ENCODE measurements at regions not wholly inside any gene's neighbourhood (a gene's known extent, or its start where the extent isn't known, plus 50 kb on each side); places are given as distances from the start of the nearest gene placed in this dataset.

DNA sequence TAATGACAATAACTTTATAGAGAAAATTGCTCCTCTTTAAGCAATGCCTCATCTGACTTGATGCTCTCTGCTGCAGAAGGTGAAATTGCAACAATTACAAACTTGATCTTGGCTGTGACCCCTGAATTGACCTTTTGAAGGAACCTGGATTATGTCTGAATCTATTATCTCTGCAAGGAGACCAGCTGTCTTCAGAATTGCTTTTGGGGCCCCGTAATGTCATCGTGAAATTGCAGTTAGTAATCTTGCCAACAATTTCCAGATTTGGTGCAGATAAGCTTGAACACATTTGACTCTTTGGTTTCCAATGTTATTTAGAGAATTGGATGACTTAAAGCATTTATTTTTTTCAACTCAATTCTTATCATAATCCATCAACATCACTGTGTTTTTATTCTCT lies 520.6 kb downstream of the CCSER2 start:
- H3K9me1 ChIP-seq (ENCODE audit: insufficient read depth, low read length): no peaks in the 10 kb centered on the region
- DNase-seq (no peak), ATAC-seq (ENCODE audit: low read depth) (no peak)
- no peak overlapping the region for H3K14ac ChIP-seq (replicated peaks; ENCODE audit: low read depth, low read length)
- no peaks in the 10 kb centered on the region for H3K4me1 ChIP-seq (ENCODE audit: control insufficient read depth, insufficient read depth, low read length)
- H3K4me2 ChIP-seq (ENCODE audit: low read depth, low read length): no peak overlapping the region
- ChIA-PET CTCF (no interaction called here), POLR2A (ENCODE audit: unreplicated experiment) (no interaction called here)
- H3K9ac ChIP-seq (ENCODE audit: low read depth, low read length): no peak overlapping the region
- H3K56ac ChIP-seq (ENCODE audit: extremely low read depth, insufficient read depth, low read length): no peak overlapping the region
- H3K36me3 ChIP-seq (ENCODE audit: control insufficient read depth, insufficient read depth, low read length): no peaks in the 10 kb centered on the region
- H3K23ac ChIP-seq (ENCODE audit: low read depth, low read length): no peak overlapping the region
- no peak overlapping the region for H2BK120ac ChIP-seq (ENCODE audit: low read depth, low read length)
- no peak overlapping the region for H3K27ac ChIP-seq (ENCODE audit: insufficient read depth, low read length)
- no peak overlapping the region for H2AK5ac ChIP-seq (ENCODE audit: low read depth, low read length)
- H2BK20ac ChIP-seq (ENCODE audit: low read depth, low read length): no peak overlapping the region
- no peak overlapping the region for H4K8ac ChIP-seq (ENCODE audit: low read depth in 2 of 2, low read length in 2 of 2)
- H3K4me3 ChIP-seq (ENCODE audit: insufficient read depth, low read depth, low read length): no peak overlapping the region
- H3K18ac ChIP-seq (ENCODE audit: low read depth, low read length): no peak overlapping the region
- TF ChIP-seq RFX5 (IDR thresholded peaks at IDR 0.05; ENCODE audit: low read depth, low read length) (no peak), CEBPB (IDR thresholded peaks at IDR 0.05; ENCODE audit: low read depth, low read length) (no peak), RAD21 (IDR thresholded peaks at IDR 0.05; ENCODE audit: low read length) (no peak), MAFK (IDR thresholded peaks at IDR 0.05; ENCODE audit: low read depth, low read length) (no peak), POLR2A (IDR thresholded peaks at IDR 0.05; ENCODE audit: low read depth, low read length) (no peak), MAZ (IDR thresholded peaks at IDR 0.05; ENCODE audit: borderline replicate concordance, low read depth, low read length) (no peak), NFE2L2 (IDR thresholded peaks at IDR 0.05; ENCODE audit: low read depth, low read length) (no peak), MXI1 (IDR thresholded peaks at IDR 0.05; ENCODE audit: borderline replicate concordance, low read depth, low read length) (no peak), BHLHE40 (IDR thresholded peaks at IDR 0.05; ENCODE audit: low read depth, low read length) (no peak), FOS (IDR thresholded peaks at IDR 0.05; ENCODE audit: low read depth, low read length) (no peak), RCOR1 (IDR thresholded peaks at IDR 0.05; ENCODE audit: insufficient replicate concordance, low read length) (no peak), CHD1 (IDR thresholded peaks at IDR 0.05; ENCODE audit: low read depth, low read length) (no peak), SMC3 (IDR thresholded peaks at IDR 0.05; ENCODE audit: low read depth, low read length) (no peak)
- TF ChIP-seq, protein P1, sequence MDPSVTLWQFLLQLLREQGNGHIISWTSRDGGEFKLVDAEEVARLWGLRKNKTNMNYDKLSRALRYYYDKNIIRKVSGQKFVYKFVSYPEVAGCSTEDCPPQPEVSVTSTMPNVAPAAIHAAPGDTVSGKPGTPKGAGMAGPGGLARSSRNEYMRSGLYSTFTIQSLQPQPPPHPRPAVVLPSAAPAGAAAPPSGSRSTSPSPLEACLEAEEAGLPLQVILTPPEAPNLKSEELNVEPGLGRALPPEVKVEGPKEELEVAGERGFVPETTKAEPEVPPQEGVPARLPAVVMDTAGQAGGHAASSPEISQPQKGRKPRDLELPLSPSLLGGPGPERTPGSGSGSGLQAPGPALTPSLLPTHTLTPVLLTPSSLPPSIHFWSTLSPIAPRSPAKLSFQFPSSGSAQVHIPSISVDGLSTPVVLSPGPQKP (IDR thresholded peaks at IDR 0.05; ENCODE audit: borderline replicate concordance, low read depth, low read length): no peak
- TF ChIP-seq, protein P2, sequence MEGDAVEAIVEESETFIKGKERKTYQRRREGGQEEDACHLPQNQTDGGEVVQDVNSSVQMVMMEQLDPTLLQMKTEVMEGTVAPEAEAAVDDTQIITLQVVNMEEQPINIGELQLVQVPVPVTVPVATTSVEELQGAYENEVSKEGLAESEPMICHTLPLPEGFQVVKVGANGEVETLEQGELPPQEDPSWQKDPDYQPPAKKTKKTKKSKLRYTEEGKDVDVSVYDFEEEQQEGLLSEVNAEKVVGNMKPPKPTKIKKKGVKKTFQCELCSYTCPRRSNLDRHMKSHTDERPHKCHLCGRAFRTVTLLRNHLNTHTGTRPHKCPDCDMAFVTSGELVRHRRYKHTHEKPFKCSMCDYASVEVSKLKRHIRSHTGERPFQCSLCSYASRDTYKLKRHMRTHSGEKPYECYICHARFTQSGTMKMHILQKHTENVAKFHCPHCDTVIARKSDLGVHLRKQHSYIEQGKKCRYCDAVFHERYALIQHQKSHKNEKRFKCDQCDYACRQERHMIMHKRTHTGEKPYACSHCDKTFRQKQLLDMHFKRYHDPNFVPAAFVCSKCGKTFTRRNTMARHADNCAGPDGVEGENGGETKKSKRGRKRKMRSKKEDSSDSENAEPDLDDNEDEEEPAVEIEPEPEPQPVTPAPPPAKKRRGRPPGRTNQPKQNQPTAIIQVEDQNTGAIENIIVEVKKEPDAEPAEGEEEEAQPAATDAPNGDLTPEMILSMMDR (conservative IDR thresholded peaks at IDR 0.05; ENCODE audit: low read depth, low read length): no peak
- TF ChIP-seq, protein P3, sequence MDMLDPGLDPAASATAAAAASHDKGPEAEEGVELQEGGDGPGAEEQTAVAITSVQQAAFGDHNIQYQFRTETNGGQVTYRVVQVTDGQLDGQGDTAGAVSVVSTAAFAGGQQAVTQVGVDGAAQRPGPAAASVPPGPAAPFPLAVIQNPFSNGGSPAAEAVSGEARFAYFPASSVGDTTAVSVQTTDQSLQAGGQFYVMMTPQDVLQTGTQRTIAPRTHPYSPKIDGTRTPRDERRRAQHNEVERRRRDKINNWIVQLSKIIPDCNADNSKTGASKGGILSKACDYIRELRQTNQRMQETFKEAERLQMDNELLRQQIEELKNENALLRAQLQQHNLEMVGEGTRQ (IDR thresholded peaks at IDR 0.05; ENCODE audit: low read depth, low read length): no peak
- H4K5ac ChIP-seq (ENCODE audit: low read depth, low read length): no peak overlapping the region
- no peaks in the 10 kb centered on the region for H3K27me3 ChIP-seq (ENCODE audit: control insufficient read depth, insufficient read depth, low read length)
- WGBS, 2 experiments (ENCODE audit: extremely low coverage in 2 of 2, insufficient read length in 1 of 2): no CpG with 5 or more reads among the region's 2 CpGs
- no peak overlapping the region for H2BK15ac ChIP-seq (ENCODE audit: low read depth, low read length)
- in situ Hi-C loops (cut with MboI; ENCODE audit: low sequenced_read_pairs) (no loop called here), dilution Hi-C loops (cut with HindIII; ENCODE audit: low sequenced_read_pairs, unreplicated experiment) (no loop called here), intact Hi-C loops (cut with micrococcal nuclease) (no loop called here)
- H4K20me1 ChIP-seq (ENCODE audit: insufficient read depth, low read length): no peaks in the 10 kb centered on the region
- H3K4ac ChIP-seq (ENCODE audit: low read depth, low read length): no peak overlapping the region
- no peak overlapping the region for H2AFZ ChIP-seq (replicated peaks; ENCODE audit: low read length, poor library complexity)
- no TSS peak for BruUV-seq (replicated peaks)
- no peaks in the 10 kb centered on the region for H3K79me1 ChIP-seq (ENCODE audit: low read depth in 1 of 2, low read length in 2 of 2)
- H2BK5ac ChIP-seq (ENCODE audit: low read depth, low read length, poor library complexity, severe bottlenecking): no peak overlapping the region
- no peak overlapping the region for H4K91ac ChIP-seq (ENCODE audit: insufficient read depth, low read depth, low read length)
- H2AK9ac ChIP-seq (replicated peaks; ENCODE audit: low read depth, low read length, poor library complexity): no peak overlapping the region
- peaks cover 4% of the 10 kb centered on the region; the same call in 1 of the 2 replicates for H3K9me3 ChIP-seq (ENCODE audit: control insufficient read depth, insufficient read depth, low read length)
